ENCODE measurements at regions not wholly inside any gene's neighbourhood (a gene's known extent, or its start where the extent isn't known, plus 50 kb on each side); places are given as distances from the start of the nearest gene placed in this dataset.

- intact Hi-C loops (cut with DNase I) = no loop called here
- ATAC-seq (ENCODE audit: poor library complexity) = no peak
- peak; percentile 20 for DNase-seq
Observed at GRCh38 chr4:3706111-3706511, 60.1 kb upstream of the ADRA2C start.

DNA sequence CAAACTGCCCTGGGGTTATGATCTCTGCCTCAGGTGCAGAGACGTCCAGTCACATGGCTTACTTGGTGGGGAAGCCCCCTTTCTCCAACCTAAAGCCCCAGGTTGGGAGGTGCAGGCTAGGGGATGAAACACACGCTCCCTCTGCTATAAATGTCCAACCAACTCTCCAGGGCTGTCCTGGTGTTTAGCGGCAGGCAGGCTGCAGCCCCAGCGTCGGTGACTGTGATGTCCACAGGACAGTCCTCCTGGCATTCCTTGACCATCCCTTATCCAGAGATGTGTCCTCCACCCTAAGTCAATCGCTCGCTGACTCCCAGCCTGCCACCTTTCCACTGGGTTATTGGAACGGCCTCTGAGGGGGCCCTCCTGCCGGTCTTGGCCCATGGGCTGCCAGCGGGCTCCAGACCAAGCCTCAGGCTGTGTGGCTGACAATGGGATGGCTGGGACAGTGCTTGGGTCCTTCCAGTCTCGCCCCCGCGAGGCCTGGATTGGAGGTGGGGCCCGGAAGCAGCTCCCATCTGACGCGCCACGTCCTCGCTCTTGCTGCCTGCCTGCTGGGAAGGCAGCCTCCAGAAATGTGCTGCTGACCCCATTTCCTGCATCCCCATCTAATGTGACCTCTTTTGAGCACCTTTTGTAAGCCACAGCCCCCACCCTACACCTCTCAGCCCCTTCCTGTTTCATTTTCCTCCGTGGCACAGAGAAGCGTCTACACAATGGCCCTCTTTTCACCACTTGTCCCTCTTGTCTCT is 60.8 kb upstream of the ADRA2C start:
- DNase-seq = peak; percentile 16
- ATAC-seq (ENCODE audit: poor library complexity) = no peak
- intact Hi-C loops (cut with DNase I) = no loop called here

DNA sequence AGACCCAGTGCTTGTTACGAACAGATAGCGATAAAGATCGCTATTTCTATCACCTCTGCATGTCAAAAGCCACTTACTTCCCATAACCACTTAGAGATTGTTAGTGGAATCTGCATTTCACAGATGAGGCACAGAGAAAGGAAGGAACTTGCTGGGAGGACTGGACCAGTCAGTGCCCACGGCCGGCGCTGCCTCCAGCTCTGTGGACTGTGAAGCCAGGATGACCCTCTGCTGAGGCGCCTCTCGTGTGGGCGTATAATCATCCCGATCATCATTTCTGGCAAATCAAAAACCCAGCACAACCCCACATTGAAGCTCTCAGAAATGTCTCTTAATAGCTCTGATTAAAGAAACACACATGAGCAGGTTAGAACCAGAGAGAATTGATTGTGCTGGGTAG is 61.5 kb upstream of the ADRA2C start:
- ATAC-seq (ENCODE audit: poor library complexity) (no peak), DNase-seq (peak; percentile 28)
- intact Hi-C loops (cut with DNase I) = no loop called here

- DNase-seq (peak; percentile 16), ATAC-seq (ENCODE audit: poor library complexity) (no peak)
- intact Hi-C loops (cut with DNase I) = no loop called here
Observed at GRCh38 chr4:3703677-3704521, 62.3 kb upstream of the ADRA2C start.

- intact Hi-C loops (cut with DNase I) = no loop called here
- ATAC-seq (ENCODE audit: poor library complexity) (no peak), DNase-seq (no peak)
Observed at GRCh38 chr4:3703343-3703676, 62.9 kb upstream of the ADRA2C start.

- peak; percentile 20 for DNase-seq
- intact Hi-C loops (cut with DNase I) = no loop called here
Observed at GRCh38 chr4:3702561-3703221, 63.5 kb upstream of the ADRA2C start.

GRCh38 chr4:3701736-3702560 is 64.2 kb upstream of the ADRA2C start:
- no peak for ATAC-seq (ENCODE audit: poor library complexity)
- DNase-seq = peak; percentile 13
- intact Hi-C loops (cut with DNase I) = no loop called here

More at GRCh38 chr4:3702561-3703221, 63.5 kb upstream of the ADRA2C start:
- ATAC-seq (ENCODE audit: poor library complexity) = no peak

GRCh38 chr4:3701271-3701734 is 64.9 kb upstream of the ADRA2C start:
- DNase-seq (peak; percentile 29), ATAC-seq (ENCODE audit: poor library complexity) (no peak)
- intact Hi-C loops (cut with DNase I) = no loop called here

DNA sequence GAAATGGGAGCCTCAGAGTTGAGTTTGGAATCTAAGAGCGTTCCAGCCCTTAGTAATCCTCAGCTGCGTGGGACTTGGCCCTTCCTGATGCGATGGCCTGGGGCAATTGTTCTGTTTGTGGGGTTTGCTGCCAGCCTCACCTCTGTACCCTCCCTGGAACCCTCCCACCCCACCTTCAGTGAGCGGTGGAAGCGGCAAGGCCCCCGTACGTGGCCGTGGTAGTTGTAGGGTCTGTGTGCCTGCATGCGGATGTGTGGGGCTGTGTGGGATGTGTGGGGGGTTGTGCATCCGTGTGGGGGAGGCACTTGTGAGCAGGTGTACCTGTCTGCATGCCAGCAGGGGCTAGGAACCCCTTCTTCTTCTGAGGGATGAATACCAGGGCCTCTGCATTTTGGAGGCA is 65.4 kb upstream of the ADRA2C start:
- ATAC-seq (ENCODE audit: poor library complexity) (no peak), DNase-seq (peak; percentile 8)

GRCh38 chr4:3700223-3700622 is 66.0 kb upstream of the ADRA2C start:
- intact Hi-C loops (cut with DNase I) = no loop called here
- ATAC-seq (ENCODE audit: poor library complexity) (no peak), DNase-seq (peak; percentile 6)

More for the DNA sequence above, 65.4 kb upstream of the ADRA2C start:
- intact Hi-C loops (cut with DNase I) = no loop called here

- ATAC-seq (ENCODE audit: poor library complexity) = no peak
- intact Hi-C loops (cut with DNase I) = no loop called here
- peak; percentile 16 for DNase-seq
Observed at GRCh38 chr4:3699678-3700077, 66.5 kb upstream of the ADRA2C start.

DNA sequence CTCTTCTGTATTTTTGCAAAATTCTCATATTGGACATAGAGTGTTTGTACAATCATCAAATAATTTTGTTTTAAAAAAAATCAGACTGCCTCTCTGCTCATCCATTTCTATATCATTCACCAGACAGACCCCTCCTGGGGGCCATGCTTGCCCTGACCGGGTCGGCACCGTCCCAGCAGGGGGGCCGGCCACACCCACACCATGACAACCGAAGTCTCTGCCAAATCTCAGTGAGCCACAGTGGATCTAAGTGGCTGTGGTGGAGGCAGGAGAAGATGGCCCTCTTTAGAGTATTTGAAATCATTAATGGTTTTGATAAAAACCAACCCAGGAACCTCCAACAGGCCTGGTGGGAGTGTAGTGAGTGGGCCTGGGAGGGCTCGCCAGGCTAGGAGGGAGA is 66.9 kb upstream of the ADRA2C start:
- peak; percentile 10 for DNase-seq
- intact Hi-C loops (cut with DNase I) = no loop called here
- no peak for ATAC-seq (ENCODE audit: poor library complexity)

- no peak for ATAC-seq (ENCODE audit: poor library complexity)
- intact Hi-C loops (cut with DNase I) = no loop called here
Observed at GRCh38 chr4:3697033-3697432, 69.2 kb upstream of the ADRA2C start.

DNA sequence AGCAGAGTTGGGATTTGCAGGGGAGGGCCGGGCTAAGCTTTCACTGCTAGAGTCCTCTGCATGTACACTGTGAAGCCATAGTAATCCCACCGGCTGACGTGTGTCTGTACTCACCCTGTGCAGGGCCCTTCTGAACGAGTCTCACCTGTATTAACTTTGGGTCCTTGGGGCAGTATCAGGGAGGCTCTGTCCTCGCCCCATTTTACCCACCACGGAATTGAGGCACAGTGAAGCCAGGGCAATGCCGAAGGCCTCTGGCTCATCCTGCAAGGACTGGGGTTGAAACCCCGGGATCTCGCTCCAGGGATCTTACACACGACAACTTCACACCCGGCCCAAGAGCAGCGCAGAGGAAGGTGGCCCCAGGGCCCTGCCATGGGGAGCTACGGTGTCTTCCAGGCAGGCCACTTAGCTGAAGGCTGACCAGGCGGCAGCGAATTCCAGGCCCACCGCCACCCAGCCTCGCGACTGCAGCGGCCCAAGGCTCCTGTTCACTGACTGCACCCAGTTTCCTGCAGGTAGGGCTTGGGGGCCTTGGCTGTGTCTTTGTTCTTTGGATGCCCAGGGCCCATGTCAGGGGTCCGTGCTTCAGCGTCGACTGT is 75.5 kb upstream of the ADRA2C start:
- intact Hi-C loops (cut with DNase I) = no loop called here
- peak; percentile 19 for DNase-seq
- no peak for ATAC-seq (ENCODE audit: poor library complexity)

More at GRCh38 chr4:3697033-3697432, 69.2 kb upstream of the ADRA2C start:
- DNase-seq = no peak

- ATAC-seq (ENCODE audit: poor library complexity) (no peak), DNase-seq (peak; percentile 34)
- intact Hi-C loops (cut with DNase I) = no loop called here
Observed at GRCh38 chr4:3689576-3690550, 76.3 kb upstream of the ADRA2C start.

DNA sequence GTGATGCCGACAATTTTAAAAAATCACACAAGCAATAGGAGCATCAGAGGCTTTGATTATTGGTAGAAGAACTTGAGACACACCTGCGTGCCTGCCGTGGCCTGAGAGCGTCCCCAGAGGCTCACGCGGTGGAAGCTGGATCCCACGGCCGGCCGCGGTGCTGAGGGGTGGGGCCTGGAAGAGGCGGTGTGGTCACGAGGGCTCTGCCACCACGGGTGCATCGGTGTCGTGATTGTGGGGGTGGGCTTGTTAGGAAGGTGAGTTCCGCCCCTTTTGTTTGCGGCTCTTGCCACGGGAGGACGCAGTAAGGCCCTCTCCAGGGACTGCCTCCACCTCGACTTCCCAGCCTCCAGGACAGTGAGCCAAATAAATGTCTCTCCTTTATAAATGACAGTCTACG is 77.2 kb upstream of the ADRA2C start:
- intact Hi-C loops (cut with DNase I) = no loop called here
- DNase-seq (no peak), ATAC-seq (ENCODE audit: poor library complexity) (no peak)

All from Right ventricle myocardium superior (tissue), 1 donor.